ENCODE measurements at regions not wholly inside any gene's neighbourhood (a gene's known extent, or its start where the extent isn't known, plus 50 kb on each side); places are given as distances from the start of the nearest gene placed in this dataset.

- Histone ChIP-seq H3K9me3 (ENCODE audit: insufficient read depth, low read length, severe bottlenecking) (no peaks in the 10 kb centered on the region), H3K9ac (ENCODE audit: low read depth, low read length) (no peak overlapping the region), H4K20me1 (ENCODE audit: insufficient read depth, low read length) (no peaks in the 10 kb centered on the region), H3K36me3 (ENCODE audit: insufficient read depth, low read length) (no peaks in the 10 kb centered on the region), H3K27me3 (ENCODE audit: insufficient read depth, low read length, poor library complexity) (no peaks in the 10 kb centered on the region), H3K4me1 (ENCODE audit: insufficient read depth, low read length) (no peaks in the 10 kb centered on the region), H3K4me2 (ENCODE audit: insufficient read depth, low read length) (no peak overlapping the region), H2AFZ (ENCODE audit: low read depth, low read length) (no peak overlapping the region), H3K27ac (ENCODE audit: low read length) (no peak overlapping the region), H3K79me2 (ENCODE audit: insufficient read depth, low read length) (no peaks in the 10 kb centered on the region), H3K4me3 (ENCODE audit: low read depth in 1 of 2, low read length in 2 of 2) (no peak overlapping the region)
- DNase-seq (no peak), ATAC-seq (ENCODE audit: insufficient read depth, low read depth) (no peak)
- TF ChIP-seq, protein P1, sequence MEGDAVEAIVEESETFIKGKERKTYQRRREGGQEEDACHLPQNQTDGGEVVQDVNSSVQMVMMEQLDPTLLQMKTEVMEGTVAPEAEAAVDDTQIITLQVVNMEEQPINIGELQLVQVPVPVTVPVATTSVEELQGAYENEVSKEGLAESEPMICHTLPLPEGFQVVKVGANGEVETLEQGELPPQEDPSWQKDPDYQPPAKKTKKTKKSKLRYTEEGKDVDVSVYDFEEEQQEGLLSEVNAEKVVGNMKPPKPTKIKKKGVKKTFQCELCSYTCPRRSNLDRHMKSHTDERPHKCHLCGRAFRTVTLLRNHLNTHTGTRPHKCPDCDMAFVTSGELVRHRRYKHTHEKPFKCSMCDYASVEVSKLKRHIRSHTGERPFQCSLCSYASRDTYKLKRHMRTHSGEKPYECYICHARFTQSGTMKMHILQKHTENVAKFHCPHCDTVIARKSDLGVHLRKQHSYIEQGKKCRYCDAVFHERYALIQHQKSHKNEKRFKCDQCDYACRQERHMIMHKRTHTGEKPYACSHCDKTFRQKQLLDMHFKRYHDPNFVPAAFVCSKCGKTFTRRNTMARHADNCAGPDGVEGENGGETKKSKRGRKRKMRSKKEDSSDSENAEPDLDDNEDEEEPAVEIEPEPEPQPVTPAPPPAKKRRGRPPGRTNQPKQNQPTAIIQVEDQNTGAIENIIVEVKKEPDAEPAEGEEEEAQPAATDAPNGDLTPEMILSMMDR (IDR thresholded peaks at IDR 0.05; ENCODE audit: borderline replicate concordance, extremely low read depth, low read length, poor library complexity, severe bottlenecking) = no peak
- TF ChIP-seq EZH2 (IDR thresholded peaks at IDR 0.05; ENCODE audit: borderline replicate concordance, low read depth, low read length, severe bottlenecking) = no peak
Observed at GRCh38 chr13:38618881-38619280, 68.0 kb upstream of the FREM2 start.

DNA sequence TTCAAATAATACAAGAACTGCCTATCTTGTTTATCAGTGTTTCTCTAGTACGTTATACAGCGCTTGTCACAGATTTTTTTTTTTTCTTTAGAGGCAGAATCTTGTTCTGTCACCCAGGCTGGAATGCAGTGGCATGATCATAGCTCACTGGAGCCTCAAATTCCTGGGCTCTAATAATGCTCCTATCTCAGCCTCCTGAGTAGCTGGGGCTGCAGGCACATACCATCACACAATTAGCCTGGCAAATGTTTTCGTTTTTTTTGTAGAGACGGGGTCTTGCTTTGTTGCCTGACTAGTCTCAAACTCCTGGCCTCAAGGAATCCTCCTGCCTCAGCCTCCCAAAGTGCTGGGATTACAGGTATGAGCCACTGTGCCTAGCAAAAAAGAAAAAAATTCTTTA is 66.0 kb upstream of the FREM2 start:
- no peaks in the 10 kb centered on the region for H3K9me3 ChIP-seq (ENCODE audit: insufficient read depth, low read length, severe bottlenecking)
- H3K27ac ChIP-seq (ENCODE audit: low read length) = no peak overlapping the region

GRCh38 chr13:38624822-38625221 is 62.1 kb upstream of the FREM2 start:
- Histone ChIP-seq H3K36me3 (ENCODE audit: insufficient read depth, low read length) (no peaks in the 10 kb centered on the region), H3K9ac (ENCODE audit: low read depth, low read length) (no peak overlapping the region), H3K4me2 (ENCODE audit: insufficient read depth, low read length) (no peak overlapping the region), H3K4me1 (ENCODE audit: insufficient read depth, low read length) (no peaks in the 10 kb centered on the region), H2AFZ (ENCODE audit: low read depth, low read length) (no peak overlapping the region), H3K27me3 (ENCODE audit: insufficient read depth, low read length, poor library complexity) (no peaks in the 10 kb centered on the region), H3K27ac (ENCODE audit: low read length) (no peak overlapping the region), H3K4me3 (ENCODE audit: low read depth in 1 of 2, low read length in 2 of 2) (no peak overlapping the region), H3K9me3 (ENCODE audit: insufficient read depth, low read length, severe bottlenecking) (no peaks in the 10 kb centered on the region), H4K20me1 (ENCODE audit: insufficient read depth, low read length) (no peaks in the 10 kb centered on the region), H3K79me2 (ENCODE audit: insufficient read depth, low read length) (no peaks in the 10 kb centered on the region)
- TF ChIP-seq EZH2 (IDR thresholded peaks at IDR 0.05; ENCODE audit: borderline replicate concordance, low read depth, low read length, severe bottlenecking) = no peak
- TF ChIP-seq, protein P1 (IDR thresholded peaks at IDR 0.05; ENCODE audit: borderline replicate concordance, extremely low read depth, low read length, poor library complexity, severe bottlenecking) = no peak
- ATAC-seq (ENCODE audit: insufficient read depth, low read depth) = no peak
- no peak for DNase-seq

More for the DNA sequence above, 66.0 kb upstream of the FREM2 start:
- no peak for ATAC-seq (ENCODE audit: insufficient read depth, low read depth)
- Histone ChIP-seq H3K9ac (ENCODE audit: low read depth, low read length) (no peak overlapping the region), H3K4me2 (ENCODE audit: insufficient read depth, low read length) (no peak overlapping the region), H3K4me3 (ENCODE audit: low read depth in 1 of 2, low read length in 2 of 2) (no peak overlapping the region), H3K79me2 (ENCODE audit: insufficient read depth, low read length) (no peaks in the 10 kb centered on the region), H3K4me1 (ENCODE audit: insufficient read depth, low read length) (no peaks in the 10 kb centered on the region), H3K36me3 (ENCODE audit: insufficient read depth, low read length) (no peaks in the 10 kb centered on the region), H4K20me1 (ENCODE audit: insufficient read depth, low read length) (no peaks in the 10 kb centered on the region), H2AFZ (ENCODE audit: low read depth, low read length) (no peak overlapping the region), H3K27me3 (ENCODE audit: insufficient read depth, low read length, poor library complexity) (no peaks in the 10 kb centered on the region)
- DNase-seq = no peak
- TF ChIP-seq, protein P1 (IDR thresholded peaks at IDR 0.05; ENCODE audit: borderline replicate concordance, extremely low read depth, low read length, poor library complexity, severe bottlenecking) = no peak
- TF ChIP-seq EZH2 (IDR thresholded peaks at IDR 0.05; ENCODE audit: borderline replicate concordance, low read depth, low read length, severe bottlenecking) = no peak

DNA sequence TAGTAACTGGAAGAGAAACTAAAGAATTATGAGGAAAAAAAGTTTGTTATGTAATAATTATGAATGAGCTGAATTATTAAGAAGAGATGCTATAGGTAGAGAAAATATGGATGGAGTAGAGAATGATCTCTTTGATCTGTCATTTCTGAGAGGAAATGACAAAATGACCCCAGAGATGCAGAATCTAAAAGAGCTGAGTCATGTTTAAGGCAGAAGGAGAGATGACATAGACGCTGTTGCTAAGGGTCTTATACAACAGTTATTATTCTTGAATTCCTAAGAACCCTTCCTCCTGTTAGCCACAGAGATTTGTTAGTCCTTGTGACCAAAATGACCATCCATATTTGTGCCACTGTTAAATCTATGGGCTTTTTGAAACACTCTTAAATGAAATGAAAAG is 58.3 kb upstream of the FREM2 start:
- no peak for ATAC-seq (ENCODE audit: insufficient read depth, low read depth)
- Histone ChIP-seq H2AFZ (ENCODE audit: low read depth, low read length) (no peak overlapping the region), H3K27me3 (ENCODE audit: insufficient read depth, low read length, poor library complexity) (no peaks in the 10 kb centered on the region), H3K4me3 (ENCODE audit: low read depth in 1 of 2, low read length in 2 of 2) (no peak overlapping the region), H4K20me1 (ENCODE audit: insufficient read depth, low read length) (no peaks in the 10 kb centered on the region), H3K27ac (ENCODE audit: low read length) (no peak overlapping the region), H3K4me2 (ENCODE audit: insufficient read depth, low read length) (no peak overlapping the region), H3K79me2 (ENCODE audit: insufficient read depth, low read length) (no peaks in the 10 kb centered on the region), H3K4me1 (ENCODE audit: insufficient read depth, low read length) (no peaks in the 10 kb centered on the region), H3K36me3 (ENCODE audit: insufficient read depth, low read length) (no peaks in the 10 kb centered on the region), H3K9ac (ENCODE audit: low read depth, low read length) (no peak overlapping the region), H3K9me3 (ENCODE audit: insufficient read depth, low read length, severe bottlenecking) (no peaks in the 10 kb centered on the region)
- DNase-seq = no peak
- TF ChIP-seq, protein P1 (IDR thresholded peaks at IDR 0.05; ENCODE audit: borderline replicate concordance, extremely low read depth, low read length, poor library complexity, severe bottlenecking) = no peak
- no peak for TF ChIP-seq EZH2 (IDR thresholded peaks at IDR 0.05; ENCODE audit: borderline replicate concordance, low read depth, low read length, severe bottlenecking)
